GM21367 (cell line): ENCODE measurements at regions not wholly inside any gene's neighbourhood (a gene's known extent, or its start where the extent isn't known, plus 50 kb on each side); places are given as distances from the start of the nearest gene placed in this dataset.
"Not testable (repeated sequence)": the region's sequence is repeated elsewhere in the genome, so short reads cannot be mapped to it uniquely, and the experiment has no call there.

Experiments used
- ATAC-seq: cut with Tn5 transposase; IDR thresholded peaks from one replicate; pipeline ENCODE4 v1.9.1; 2021; ENCODE audit not compliant: unreplicated experiment

DNA sequence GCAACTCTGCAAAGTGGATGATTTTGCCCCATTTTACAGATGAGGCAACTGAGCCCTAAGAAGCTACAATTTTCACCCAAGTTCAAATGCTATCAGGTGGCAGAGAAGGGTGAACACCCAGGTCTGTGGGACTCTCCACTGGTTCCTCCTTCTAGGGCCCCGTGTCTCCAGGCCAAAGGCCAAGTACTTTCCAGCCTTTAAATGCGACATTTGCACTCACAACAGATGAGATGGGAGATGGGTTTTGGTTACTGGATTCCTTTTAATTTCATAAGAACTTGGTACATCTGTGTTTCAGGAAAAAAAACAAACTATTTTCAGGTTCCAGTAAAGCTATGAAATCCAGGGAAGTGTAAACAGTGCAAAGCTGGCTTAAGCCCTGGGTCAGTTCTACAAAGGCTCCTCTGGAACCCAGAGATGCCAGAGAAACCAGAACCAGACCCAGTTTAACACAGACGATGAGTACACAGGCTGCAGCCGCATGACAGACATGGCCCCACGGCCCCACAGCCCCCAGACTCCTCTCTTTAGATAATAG lies 361.7 kb downstream of the ANAPC1 start:
- no peak for ATAC-seq

- no peak for ATAC-seq
Measured at GRCh38 chr2:111523009-111523408, 361.0 kb downstream of the ANAPC1 start.

DNA sequence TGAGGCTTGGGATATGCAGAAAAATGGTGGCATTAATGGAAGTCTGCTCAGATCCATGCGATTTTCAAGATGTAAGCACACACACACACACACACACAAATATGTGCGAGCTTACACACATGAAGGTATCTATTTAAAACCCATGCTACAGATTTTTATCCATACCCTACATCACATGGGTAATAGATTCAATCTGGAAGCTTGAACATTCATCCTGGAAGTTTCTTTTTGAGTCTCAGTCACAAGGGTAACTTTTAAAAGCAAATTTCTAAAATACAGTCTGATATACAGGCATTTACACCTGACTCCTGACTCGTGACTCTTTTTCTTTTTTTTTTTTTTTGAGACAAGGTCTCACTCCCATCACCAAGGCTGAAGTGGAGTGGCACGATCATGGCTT lies 359.0 kb downstream of the ANAPC1 start:
- ATAC-seq, result not testable (repeated sequence)

DNA sequence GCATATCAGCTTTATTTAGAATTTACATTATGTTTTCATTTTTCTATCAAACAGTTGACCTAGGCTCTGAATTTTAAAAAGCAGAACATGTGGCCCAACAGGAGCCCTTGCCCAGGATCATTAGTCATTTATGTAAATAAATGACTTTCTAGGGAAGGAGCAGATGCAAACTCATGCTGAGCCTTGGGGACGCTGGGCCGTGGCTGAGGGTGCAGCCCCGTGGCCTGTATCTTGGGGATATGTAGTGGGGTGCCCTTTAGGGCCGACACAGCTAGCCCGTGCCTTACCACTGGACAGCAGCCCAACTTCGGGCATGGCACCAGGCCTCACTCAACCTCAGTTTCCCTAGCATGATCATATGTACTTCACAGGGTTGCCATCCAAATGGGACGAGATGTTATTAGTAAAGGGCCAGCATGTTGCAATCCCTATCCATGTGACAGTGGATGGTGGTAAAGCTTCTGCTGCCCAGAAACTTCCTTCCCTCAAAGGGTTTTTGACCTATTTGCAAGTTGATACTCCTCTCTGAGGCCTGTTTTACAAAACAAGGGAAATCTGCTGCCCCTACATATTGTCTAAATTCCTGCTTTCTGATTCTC lies 357.9 kb downstream of the ANAPC1 start:
- not testable (repeated sequence) for ATAC-seq

GRCh38 chr2:111527707-111528400 lies 356.1 kb downstream of the ANAPC1 start:
- not testable (repeated sequence) for ATAC-seq

- ATAC-seq, result not testable (repeated sequence)
Measured at GRCh38 chr2:111529022-111529421, 355.0 kb downstream of the ANAPC1 start.

DNA sequence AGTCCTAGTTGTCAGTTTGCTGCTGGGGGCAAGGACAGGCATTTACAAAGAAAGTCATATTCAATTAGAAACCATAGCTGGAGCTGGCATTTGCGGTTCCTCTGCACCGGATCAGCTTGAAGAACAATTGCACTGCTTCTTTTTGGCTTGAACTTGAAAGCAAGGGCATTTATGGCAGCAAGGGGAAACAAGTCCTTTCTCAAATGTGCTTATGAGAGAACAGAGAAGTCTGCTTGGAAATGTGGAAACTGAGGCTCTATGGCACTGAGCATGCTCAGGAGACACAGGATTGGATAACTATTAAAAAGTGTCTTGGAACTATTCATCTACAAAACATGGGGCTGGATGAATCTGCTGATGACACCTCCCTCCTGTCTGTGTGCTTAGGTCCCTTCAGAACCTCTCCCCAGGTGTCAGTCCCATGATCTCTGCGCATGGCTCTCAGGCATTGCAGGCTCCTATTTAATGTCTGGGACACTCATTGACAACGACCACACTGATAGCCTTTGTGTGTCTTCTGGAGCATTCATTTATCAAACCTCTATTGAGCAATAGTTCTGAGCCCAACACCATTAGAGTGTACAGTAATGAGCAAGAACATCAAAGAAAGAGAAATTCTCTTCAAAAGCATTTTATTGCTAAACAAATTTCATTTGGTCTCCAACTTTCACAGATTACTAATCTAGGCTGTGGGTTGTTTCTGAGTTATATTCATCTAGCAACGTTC lies 353.6 kb downstream of the ANAPC1 start:
- ATAC-seq, result not testable (repeated sequence)

- not testable (repeated sequence) for ATAC-seq
Measured at GRCh38 chr2:111532682-111533556, 351.1 kb downstream of the ANAPC1 start.

- ATAC-seq, result not testable (repeated sequence)
Measured at GRCh38 chr2:111533557-111534247, 350.3 kb downstream of the ANAPC1 start.

- no peak for ATAC-seq
Measured at GRCh38 chr2:111534910-111535352, 349.1 kb downstream of the ANAPC1 start.

GRCh38 chr2:111535404-111535803 lies 348.6 kb downstream of the ANAPC1 start:
- ATAC-seq, result no peak

DNA sequence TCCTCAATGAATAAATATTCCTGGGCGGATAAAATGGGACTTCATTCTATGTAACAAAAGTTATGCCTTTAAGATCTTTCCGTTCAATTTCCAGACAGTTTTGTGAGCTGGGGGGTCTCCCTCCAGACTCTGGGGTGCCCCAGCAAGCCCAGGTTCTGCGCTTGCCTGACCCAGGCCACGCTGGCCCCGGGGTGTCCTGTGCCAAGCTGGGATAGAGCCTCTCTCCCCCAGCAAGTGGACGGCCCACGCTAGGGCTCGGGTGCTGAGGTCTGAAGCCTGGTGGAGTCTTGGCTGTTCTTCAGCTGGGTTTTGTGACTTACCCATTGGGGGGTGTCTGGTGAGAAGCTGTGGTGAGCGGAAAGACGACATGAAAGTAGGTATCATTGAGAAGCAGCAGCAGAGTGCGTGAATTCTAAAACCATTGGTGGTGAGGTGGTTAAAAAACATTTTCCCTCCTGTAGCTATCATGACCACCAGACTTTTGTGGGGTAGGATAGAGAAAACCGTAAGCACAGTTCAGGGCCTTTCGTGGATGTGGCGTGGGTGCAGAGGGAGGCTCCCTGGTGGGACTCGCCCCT lies 346.8 kb downstream of the ANAPC1 start:
- no peak for ATAC-seq

GRCh38 chr2:111539991-111540390 lies 344.0 kb downstream of the ANAPC1 start:
- ATAC-seq, result not testable (repeated sequence)

DNA sequence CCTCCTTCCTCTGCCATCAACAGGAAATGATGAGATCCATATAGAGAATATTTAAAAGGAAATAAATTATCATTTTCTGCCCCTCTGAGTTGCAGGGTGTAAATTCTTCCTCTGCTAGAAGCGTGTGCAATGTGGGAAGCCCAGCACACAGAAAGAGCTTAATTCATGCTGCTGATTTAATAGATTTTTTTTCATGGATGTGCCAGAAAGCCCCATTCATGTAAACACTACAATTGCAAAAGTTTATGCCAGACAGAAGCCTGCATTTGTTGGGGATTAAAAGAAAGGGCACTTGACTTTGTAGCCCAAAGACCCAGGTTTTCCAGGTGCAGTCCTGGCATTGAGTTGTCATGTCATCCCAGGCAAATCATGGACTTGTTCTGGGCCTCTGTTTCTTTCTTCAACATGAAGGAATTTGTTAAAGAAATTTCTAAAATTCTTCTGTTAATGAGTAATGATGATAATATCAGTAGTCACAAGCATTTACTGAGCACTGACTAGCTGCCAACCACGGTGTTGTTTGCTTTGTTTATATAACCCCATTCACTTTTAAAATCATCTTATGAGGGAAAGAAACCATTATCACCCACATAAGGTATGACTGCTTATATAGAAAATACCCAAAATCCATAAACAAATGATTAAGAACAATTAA lies 341.7 kb downstream of the ANAPC1 start:
- not testable (repeated sequence) for ATAC-seq

DNA sequence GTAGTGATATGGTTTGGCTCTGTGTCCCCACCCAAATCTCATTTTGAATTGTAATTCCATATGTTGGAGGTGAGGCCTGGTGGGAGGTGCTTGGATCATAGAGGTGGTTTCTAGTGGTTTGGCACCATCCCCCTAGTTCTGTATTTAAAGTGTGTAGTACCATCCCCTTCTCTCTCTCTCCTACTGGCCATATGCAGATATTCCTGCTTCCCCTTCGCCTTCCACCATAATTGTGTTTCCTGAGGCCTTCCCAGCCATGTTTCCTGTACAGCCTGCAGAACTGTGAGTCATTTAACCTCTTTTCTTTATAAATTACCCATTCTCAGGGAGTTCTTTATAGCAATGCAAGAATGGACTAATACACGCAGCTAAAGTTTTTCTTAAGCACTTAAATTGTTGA lies 340.0 kb downstream of the ANAPC1 start:
- not testable (repeated sequence) for ATAC-seq

DNA sequence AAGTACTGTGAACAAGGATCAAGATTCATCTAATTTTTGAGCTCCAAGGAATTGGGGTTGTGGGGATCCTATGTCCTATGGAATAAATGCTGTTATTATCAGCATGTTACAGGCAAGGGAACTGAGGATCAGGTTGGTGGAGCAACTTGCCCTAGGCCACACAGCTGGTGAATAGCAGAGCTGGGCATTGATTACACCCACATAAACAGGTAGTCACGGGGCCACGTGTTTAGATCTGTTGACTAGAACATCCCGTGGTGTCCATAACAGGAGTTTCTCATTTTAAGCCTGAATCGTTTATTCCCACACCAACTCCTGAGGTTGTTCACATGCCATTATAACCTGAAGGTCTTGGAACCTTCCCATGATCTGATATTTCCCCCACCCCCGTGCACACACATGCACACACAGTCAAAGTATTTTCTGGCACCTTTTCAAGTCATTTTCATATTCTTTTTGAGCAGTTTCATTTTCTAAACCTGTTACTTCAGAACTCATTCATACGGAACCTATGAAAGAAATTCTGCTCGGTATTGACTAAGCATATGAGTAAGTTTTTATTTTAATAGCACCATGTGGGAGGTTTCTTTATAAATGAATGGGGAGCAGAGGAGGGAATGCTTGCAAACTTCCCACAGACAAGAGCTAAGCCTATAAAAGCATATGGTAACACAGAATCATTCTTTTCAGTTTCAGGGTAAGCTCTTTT lies 338.1 kb downstream of the ANAPC1 start:
- ATAC-seq, result not testable (repeated sequence)

GRCh38 chr2:111546578-111546977 lies 337.4 kb downstream of the ANAPC1 start:
- ATAC-seq, result not testable (repeated sequence)

DNA sequence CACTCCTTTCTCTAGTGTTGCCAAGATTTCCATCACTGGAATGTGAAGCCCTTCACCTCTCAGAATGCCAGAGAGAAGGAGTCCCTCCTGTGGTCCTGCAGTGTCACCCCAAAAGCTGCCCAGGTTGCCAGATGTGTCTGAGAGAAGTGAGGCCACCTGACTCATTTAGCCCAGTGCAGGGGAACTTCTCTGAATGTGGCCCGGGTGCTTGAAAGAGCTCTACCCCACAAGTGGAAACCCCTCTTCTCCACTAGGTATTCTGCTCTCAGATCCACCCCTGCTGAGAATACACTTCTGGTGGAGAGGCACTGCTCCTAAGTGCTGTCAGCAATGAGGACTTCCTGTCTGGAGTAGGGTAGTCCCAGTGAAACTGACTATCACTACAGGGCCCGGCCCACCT lies 334.8 kb downstream of the ANAPC1 start:
- ATAC-seq, result not testable (repeated sequence)

GRCh38 chr2:111551428-111551827 lies 332.6 kb downstream of the ANAPC1 start:
- not testable (repeated sequence) for ATAC-seq
